ENCODE measurements at regions not wholly inside any gene's neighbourhood (a gene's known extent, or its start where the extent isn't known, plus 50 kb on each side); places are given as distances from the start of the nearest gene placed in this dataset.

DNA sequence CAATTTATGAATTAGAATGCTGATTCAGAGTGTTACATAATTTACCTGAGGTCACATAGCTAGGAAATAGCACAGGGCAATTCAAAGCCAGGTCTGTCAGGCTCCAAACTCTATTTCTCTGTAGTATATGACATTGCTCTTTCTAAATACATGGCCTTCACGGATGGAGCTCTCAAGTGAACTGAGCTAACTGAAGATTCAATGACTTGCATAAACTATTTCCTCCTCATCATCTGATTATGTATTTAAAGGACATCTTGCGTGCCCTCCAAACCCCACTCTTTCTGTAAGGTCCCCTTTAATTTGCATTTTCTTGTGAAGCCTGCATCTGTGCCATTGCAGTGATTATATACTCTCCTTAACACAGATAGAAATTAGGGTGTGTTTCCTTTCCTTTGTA is 537.4 kb upstream of the VRK2 start:
- Histone ChIP-seq H3K4me2 (ENCODE audit: insufficient read depth in 1 of 2, low read depth in 2 of 2, low read length in 2 of 2) (no peak overlapping the region), H3K18ac (ENCODE audit: extremely low read depth, low read length) (no peak overlapping the region), H4K91ac (replicated peaks; ENCODE audit: insufficient read length, low read length) (no peak overlapping the region), H4K5ac (ENCODE audit: insufficient read length, low read depth, low read length) (no peak overlapping the region), H3K23me2 (ENCODE audit: low read depth, low read length) (no peaks in the 10 kb centered on the region), H3K27ac (ENCODE audit: low read depth, low read length) (no peak overlapping the region), H3K27me3 (replicated peaks in 1 of 4; ENCODE audit: control insufficient read depth in 3 of 4, extremely low read depth in 1 of 4, insufficient read depth in 3 of 4, low read length in 3 of 4) (no peaks in the 10 kb centered on the region), H3K23ac (ENCODE audit: insufficient read length) (no peak overlapping the region), H4K8ac (ENCODE audit: extremely low read depth, insufficient read depth, low read length) (no peak overlapping the region), H3K9ac (replicated peaks in 1 of 4; ENCODE audit: extremely low read depth in 1 of 4, low read depth in 3 of 4, low read length in 3 of 4) (no peak overlapping the region), H3K9me3 (ENCODE audit: insufficient read depth in 2 of 2, low read depth in 1 of 2, low read length in 1 of 2) (no peaks in the 10 kb centered on the region), H3K79me1 (ENCODE audit: low read depth, low read length) (no peaks in the 10 kb centered on the region), H2BK12ac (ENCODE audit: low read depth, low read length) (no peak overlapping the region), H2BK20ac (ENCODE audit: low read length) (no peak overlapping the region), H2BK120ac (replicated peaks; ENCODE audit: low read depth, low read length) (no peak overlapping the region), H3K56ac (replicated peaks; ENCODE audit: insufficient read length, low read depth, low read length) (no peak overlapping the region), H2AFZ (ENCODE audit: low read length) (no peak overlapping the region), H3K79me2 (ENCODE audit: control insufficient read depth in 1 of 2, insufficient read depth in 2 of 2, low read length in 2 of 2) (no peaks in the 10 kb centered on the region), H3K36me3 (ENCODE audit: control insufficient read depth in 2 of 4, insufficient read depth in 4 of 4, low read length in 3 of 4) (no peaks in the 10 kb centered on the region), H2BK5ac (ENCODE audit: low read depth, low read length) (no peak overlapping the region), H3K14ac (ENCODE audit: insufficient read length) (no peak overlapping the region), H3K4me1 (replicated peaks in 1 of 4; ENCODE audit: control insufficient read depth in 3 of 4, insufficient read depth in 4 of 4, low read length in 3 of 4) (no peaks in the 10 kb centered on the region), H2AK5ac (ENCODE audit: low read depth, low read length) (no peak overlapping the region), H3K4me3 (ENCODE audit: extremely low read depth in 1 of 4, insufficient read depth in 2 of 4, low read depth in 3 of 4, low read length in 4 of 4) (no peak overlapping the region), H2BK15ac (ENCODE audit: low read length) (no peak overlapping the region), H4K20me1 (replicated peaks in 1 of 2; ENCODE audit: control insufficient read depth in 1 of 2, insufficient read depth in 2 of 2, low read length in 2 of 2) (no peaks in the 10 kb centered on the region), H3K4ac (replicated peaks; ENCODE audit: insufficient read length, low read depth, low read length) (no peak overlapping the region)
- DNase-seq (ENCODE audit: low read depth in 1 of 2, low spot score in 2 of 2), result no peak
- TF ChIP-seq GABPA (IDR thresholded peaks at IDR 0.05; ENCODE audit: borderline replicate concordance, insufficient read depth, low read length) (no peak), RBBP5 (IDR thresholded peaks at IDR 0.05; ENCODE audit: borderline replicate concordance, low read depth, low read length) (no peak), FOSL1 (IDR thresholded peaks at IDR 0.05; ENCODE audit: insufficient read depth, low read depth, low read length) (no peak), JUN (IDR thresholded peaks at IDR 0.05; ENCODE audit: low read depth, low read length) (no peak), JUND (IDR thresholded peaks at IDR 0.05; ENCODE audit: low read length) (no peak), GTF2F1 (IDR thresholded peaks at IDR 0.05; ENCODE audit: borderline replicate concordance, low read depth, low read length) (no peak), CHD2 (IDR thresholded peaks at IDR 0.05; ENCODE audit: low read length) (no peak), TAF1 (IDR thresholded peaks at IDR 0.05; ENCODE audit: low read depth, low read length) (no peak), BCL11A (IDR thresholded peaks at IDR 0.05; ENCODE audit: low read depth in 2 of 2, low read length in 2 of 2) (no peak), CBX8 (IDR thresholded peaks at IDR 0.05; ENCODE audit: borderline replicate concordance, low read depth, low read length) (no peak), SP1 (IDR thresholded peaks at IDR 0.05; ENCODE audit: low read depth, low read length) (no peak), USF2 (IDR thresholded peaks at IDR 0.05; ENCODE audit: low read length) (no peak), RFX5 (IDR thresholded peaks at IDR 0.05; ENCODE audit: borderline replicate concordance, low read depth, low read length) (no peak), MAFK (IDR thresholded peaks at IDR 0.05; ENCODE audit: low read depth, low read length) (no peak)
- 79% methylated on average over 2 of the region's 2 CpGs; no CpG with 5 or more reads in 1 of the 2 experiments for whole genome bisulfite sequencing, 2 experiments (ENCODE audit: extremely low coverage in 1 of 2, insufficient coverage in 1 of 2, insufficient read length in 1 of 2, insufficient replicate concordance in 2 of 2, low coverage in 1 of 2, low lambda C conversion rate in 2 of 2, missing lambda C conversion rate in 1 of 2)
- CTCF ChIA-PET (ENCODE audit: partially characterized antibody), result interaction anchor here (1.0 to 2.9 kb wide), 5 partner anchors 10 to 1376 kb away, joined by 3 to 11 read pairs (median 3); no protein-coding TSS in a partner anchor
- no peak for FAIRE-seq
- POLR2A ChIA-PET (ENCODE audit: partially characterized antibody), result no interaction called here

Data from H1 (cell line).